RWPE1 (cell line): ENCODE measurements at regions not wholly inside any gene's neighbourhood (a gene's known extent, or its start where the extent isn't known, plus 50 kb on each side); places are given as distances from the start of the nearest gene placed in this dataset.
"Not testable (repeated sequence)": the region's sequence is repeated elsewhere in the genome, so short reads cannot be mapped to it uniquely, and the experiment has no call there.

Experiments
- CTCF ChIA-PET: fragments of 350-600 bp; sonication (Branson Sonifier 250); formaldehyde crosslinking; extraction: SDS; loops from one replicate; lab custom pipeline; 2021; lab: Yijun Ruan, JAX
- POLR2A ChIA-PET: fragments of 400-600 bp; formaldehyde crosslinking; extraction: SDS; loops from one replicate; lab custom pipeline; 2020; ENCODE audit warnings: antibody characterized with exemption; ENCODE audit not compliant: low non-redundant PET; lab: Yijun Ruan, JAX
- DNase-seq: peaks from one replicate; pipeline ENCODE4 v3.0.0; 2012; ENCODE audit warnings: low spot score
- H3K27ac ChIP-seq: fragments of 450-650 bp; 2 replicates; pipeline ENCODE4 v1.5.1; 2017
- TF ChIP-seq, protein P1 (sequence below): fragments of 450-650 bp; conservative IDR thresholded peaks from 2 replicates; pipeline ENCODE4 v1.5.1; 2017; ENCODE audit warnings: low read depth, mild to moderate bottlenecking

DNA sequence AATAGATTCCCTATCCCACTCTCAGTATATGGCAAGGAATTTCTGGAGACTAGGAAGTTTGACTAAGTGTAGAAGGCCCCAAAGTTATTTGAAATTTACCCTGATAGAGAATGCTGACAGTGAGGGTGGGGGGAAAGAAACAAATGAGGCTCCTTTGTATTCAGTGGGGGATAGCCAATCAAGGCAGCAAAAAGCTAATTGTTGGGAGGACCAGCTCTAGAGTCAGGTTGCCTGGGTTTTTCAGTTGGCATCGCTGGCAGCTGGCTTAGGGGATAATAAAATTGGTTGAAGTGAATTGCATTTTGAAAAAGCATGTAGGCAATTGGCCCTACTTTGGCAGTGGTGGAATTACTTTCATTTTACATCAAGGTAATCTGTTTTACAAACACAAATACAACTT, 79.4 kb upstream of the STAM2 start:
- no peak overlapping the region for H3K27ac ChIP-seq
- TF ChIP-seq, protein P1, sequence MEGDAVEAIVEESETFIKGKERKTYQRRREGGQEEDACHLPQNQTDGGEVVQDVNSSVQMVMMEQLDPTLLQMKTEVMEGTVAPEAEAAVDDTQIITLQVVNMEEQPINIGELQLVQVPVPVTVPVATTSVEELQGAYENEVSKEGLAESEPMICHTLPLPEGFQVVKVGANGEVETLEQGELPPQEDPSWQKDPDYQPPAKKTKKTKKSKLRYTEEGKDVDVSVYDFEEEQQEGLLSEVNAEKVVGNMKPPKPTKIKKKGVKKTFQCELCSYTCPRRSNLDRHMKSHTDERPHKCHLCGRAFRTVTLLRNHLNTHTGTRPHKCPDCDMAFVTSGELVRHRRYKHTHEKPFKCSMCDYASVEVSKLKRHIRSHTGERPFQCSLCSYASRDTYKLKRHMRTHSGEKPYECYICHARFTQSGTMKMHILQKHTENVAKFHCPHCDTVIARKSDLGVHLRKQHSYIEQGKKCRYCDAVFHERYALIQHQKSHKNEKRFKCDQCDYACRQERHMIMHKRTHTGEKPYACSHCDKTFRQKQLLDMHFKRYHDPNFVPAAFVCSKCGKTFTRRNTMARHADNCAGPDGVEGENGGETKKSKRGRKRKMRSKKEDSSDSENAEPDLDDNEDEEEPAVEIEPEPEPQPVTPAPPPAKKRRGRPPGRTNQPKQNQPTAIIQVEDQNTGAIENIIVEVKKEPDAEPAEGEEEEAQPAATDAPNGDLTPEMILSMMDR = no peak
- DNase-seq = no peak
- CTCF ChIA-PET = interaction anchor here (0.5 kb wide), 1 partner anchor 13 kb away, joined by 9 read pairs; no protein-coding TSS in a partner anchor
- POLR2A ChIA-PET = interaction anchor here (0.5 kb wide), 1 partner anchor 81 kb away, joined by 3 read pairs; no protein-coding TSS in a partner anchor

DNA sequence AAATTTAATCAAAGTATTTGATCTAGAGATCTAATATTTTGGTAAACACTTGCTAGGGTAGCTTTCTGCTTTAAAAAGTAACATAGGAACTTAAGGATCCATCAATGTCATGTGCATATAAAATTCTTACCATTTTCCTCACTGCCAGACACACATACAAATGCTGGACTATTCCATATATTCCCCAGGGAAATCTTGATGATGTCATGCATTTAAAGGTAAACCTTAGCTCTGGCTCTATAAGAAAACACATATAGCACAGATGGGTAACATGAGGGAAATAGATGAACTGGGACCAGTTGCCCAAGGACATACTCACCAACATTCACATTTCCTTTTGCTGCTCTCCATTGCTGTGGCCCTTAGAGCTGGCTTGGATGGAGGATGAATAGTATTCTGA, 79.1 kb upstream of the FMNL2 start:
- POLR2A ChIA-PET = no interaction called here
- CTCF ChIA-PET = interaction anchor here (0.6 kb wide), 1 partner anchor 151 kb away, joined by 3 read pairs; no protein-coding TSS in a partner anchor
- H3K27ac ChIP-seq = no peak overlapping the region
- DNase-seq = no peak
- TF ChIP-seq, protein P1 = no peak

DNA sequence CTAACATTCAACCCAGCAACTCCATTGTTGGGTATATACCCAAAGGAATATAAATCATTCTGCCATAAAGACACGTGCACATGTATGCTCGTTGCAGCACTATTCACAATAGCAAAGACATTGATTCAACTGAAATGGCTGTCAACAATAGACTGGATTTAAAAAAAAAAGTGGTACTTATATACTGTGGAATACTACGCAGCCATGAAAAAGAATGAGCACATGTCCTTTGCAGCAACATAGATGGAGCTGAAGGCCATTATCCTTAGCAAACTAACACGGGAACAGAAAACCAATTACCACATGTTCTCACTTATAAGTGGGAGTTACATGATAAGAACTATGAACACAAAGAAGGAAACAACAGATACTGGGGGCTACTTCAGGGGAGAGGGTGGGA, 74.0 kb upstream of the FMNL2 start:
- CTCF ChIA-PET = no interaction called here
- DNase-seq = no peak
- POLR2A ChIA-PET = no interaction called here
- no peak overlapping the region for H3K27ac ChIP-seq
- TF ChIP-seq, protein P1 = no peak

DNA sequence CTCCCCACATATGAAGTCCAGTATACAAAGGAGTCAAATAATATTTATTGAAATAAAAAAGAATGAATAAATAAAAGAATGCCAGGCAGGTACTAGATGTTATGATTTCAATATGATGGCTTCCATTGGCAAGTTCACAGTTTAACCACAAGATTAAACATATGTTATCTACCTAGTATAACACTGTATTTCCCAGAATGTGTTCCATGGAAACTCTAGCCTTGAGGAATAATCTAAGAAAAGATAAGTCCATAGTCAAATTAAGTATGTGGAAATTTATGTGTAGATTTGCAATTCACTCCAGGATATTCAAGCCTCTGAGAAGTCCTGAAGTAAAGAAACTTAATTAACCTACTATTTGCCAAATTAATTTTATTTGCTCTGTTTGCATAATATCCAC, 71.1 kb upstream of the FMNL2 start:
- no peak overlapping the region for H3K27ac ChIP-seq
- no peak for DNase-seq
- POLR2A ChIA-PET = no interaction called here
- CTCF ChIA-PET = no interaction called here
- TF ChIP-seq, protein P1 = no peak

DNA sequence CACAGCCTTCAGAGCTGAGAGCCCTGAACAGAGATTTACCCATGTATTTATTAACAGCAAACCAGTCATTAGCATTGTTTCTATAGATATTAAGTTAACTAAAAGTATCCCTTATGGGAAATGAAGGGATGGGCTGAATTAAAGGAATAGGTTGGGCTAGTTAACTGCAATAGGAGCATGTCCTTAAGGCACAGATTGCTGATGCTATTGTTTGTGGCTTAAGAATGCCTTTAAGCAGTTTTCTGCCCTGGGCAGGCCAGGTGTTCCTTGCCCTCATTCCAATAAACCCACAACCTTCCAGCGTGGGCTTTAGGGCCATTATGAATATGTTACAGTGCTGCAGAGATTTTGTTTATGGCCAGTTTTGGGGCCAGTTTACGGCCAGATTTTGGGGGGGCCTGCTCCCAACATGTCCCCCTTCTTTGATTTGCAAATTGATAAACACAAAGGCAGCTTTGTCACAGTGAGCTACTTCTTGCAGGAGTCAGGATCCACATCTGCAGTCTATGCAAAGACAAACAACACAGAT, 61.2 kb upstream of the FMNL2 start:
- DNase-seq, POLR2A ChIA-PET, H3K27ac ChIP-seq, CTCF ChIA-PET: not testable (repeated sequence)

DNA sequence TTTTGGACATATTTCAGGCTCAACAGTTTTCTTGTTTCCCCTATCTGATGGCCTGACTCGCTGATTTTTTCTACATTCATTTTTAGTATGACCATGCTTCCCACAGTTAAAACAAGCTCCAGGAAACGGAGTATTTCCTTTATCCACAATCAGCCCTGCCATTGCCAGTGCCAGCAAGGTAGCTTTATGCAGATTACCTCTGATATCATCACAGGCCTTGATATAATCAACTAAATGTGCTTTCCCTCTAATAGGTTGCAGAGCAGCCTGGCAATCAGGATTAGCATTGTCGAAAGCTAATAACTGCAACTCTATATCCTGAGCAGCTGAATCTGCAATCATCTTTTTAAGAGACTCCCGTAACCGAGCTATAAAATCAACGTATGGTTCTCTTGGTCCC, 57.1 kb upstream of the FMNL2 start:
- CTCF ChIA-PET, DNase-seq, POLR2A ChIA-PET, H3K27ac ChIP-seq: not testable (repeated sequence)

DNA sequence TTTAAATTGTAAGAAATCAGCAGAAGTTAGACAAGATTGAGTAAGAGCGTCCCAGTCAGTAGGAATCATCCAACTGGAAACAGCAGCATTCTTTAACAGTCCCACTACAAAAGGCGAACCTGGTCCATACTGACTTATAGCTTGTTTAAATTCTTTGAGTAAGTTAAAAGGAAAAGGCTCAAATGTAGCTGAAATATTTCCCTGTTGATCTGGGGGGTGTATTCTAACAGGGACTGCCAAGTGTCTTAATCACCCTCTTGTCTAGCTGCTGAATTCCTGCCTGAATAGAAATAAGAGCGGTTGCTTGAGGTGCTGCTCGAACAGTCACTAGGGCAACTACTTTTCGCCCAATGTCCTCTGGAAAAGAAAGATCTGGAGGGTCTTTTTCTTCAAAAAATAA, 56.4 kb upstream of the FMNL2 start:
- no peak for DNase-seq
- POLR2A ChIA-PET = no interaction called here
- no peak overlapping the region for H3K27ac ChIP-seq
- TF ChIP-seq, protein P1 = no peak
- CTCF ChIA-PET = no interaction called here

DNA sequence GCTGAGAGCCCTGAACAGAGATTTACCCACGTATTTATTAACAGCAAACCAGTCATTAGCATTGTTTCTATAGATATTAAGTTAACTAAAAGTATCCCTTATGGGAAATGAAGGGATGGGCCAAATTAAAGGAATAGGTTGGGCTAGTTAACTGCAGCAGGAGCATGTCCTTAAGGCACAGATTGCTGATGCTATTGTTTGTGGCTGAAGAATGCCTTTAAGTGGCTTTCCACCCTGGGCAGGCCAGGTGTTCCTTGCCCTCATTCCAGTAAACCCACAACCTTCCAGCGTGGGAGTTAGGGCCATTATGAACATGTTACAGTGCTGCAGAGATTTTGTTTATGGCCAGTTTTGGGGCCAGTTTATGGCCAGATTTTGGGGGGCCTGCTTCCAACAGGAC, 55.6 kb upstream of the FMNL2 start:
- POLR2A ChIA-PET, CTCF ChIA-PET, H3K27ac ChIP-seq, DNase-seq: not testable (repeated sequence)
